Fibroblast of lung (primary cell): ENCODE measurements at regions not wholly inside any gene's neighbourhood (a gene's known extent, or its start where the extent isn't known, plus 50 kb on each side); places are given as distances from the start of the nearest gene placed in this dataset.

Experiments
- CTCF ChIP-seq, 2 donors: IDR thresholded peaks in 1 of 2; conservative IDR thresholded peaks in 1 of 2; 1 replicate in 1 of 2; 2 replicates in 1 of 2; pipeline ENCODE4 v1.5.1; 2011 to 2012; ENCODE audit warnings: low read length in 2 of 2, control low read depth in 1 of 2, inconsistent platforms in 1 of 2, low read depth in 1 of 2, mild to moderate bottlenecking in 1 of 2
- EZH2 ChIP-seq: IDR thresholded peaks from 2 replicates; pipeline ENCODE4 v1.5.1; 2012; ENCODE audit warnings: low read length, control low read depth, mild to moderate bottlenecking; ENCODE audit errors: missing control alignments

- TF ChIP-seq CTCF (conservative IDR thresholded peaks at IDR 0.05 in 1 of 2, IDR thresholded peaks at IDR 0.05 in 1 of 2; ENCODE audit: low read depth in 1 of 2, low read length in 2 of 2): no peak
- TF ChIP-seq EZH2: no peak
These were observed 224.3 kb upstream of the CTSO start for GRCh38 chr4:156177941-156178340.
